ENCODE measurements at regions not wholly inside any gene's neighbourhood (a gene's known extent, or its start where the extent isn't known, plus 50 kb on each side); places are given as distances from the start of the nearest gene placed in this dataset.

DNA sequence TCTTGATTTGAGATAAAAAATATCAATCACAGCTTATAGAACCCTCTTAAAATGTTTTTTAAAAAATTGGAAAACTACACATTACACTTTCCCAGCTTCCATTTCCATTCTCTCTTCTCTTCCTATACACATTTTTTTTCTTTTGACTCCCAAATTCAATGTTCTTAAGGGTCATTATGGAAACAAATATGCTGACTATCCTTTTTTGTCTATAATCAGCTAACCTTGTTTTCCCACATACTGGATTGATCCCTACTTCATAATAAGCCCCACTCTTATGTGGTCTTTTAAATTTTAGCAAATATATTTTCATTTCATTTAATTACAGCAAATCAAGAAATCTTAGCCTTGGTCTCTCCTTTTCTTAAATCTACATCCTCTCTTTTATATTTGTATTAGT, 378.4 kb downstream of the MEI4 start:
- Histone ChIP-seq H3K27ac (ENCODE audit: low read depth, low read length, poor library complexity, severe bottlenecking) (no peak overlapping the region), H3K27me3 (replicated peaks; ENCODE audit: insufficient read depth, low read depth, low read length, poor library complexity) (no peaks in the 10 kb centered on the region), H3K36me3 (ENCODE audit: insufficient read depth, low read length, poor library complexity, severe bottlenecking) (no peaks in the 10 kb centered on the region), H3K4me1 (ENCODE audit: insufficient read depth, low read length, poor library complexity, severe bottlenecking) (no peaks in the 10 kb centered on the region), H3K4me3 (ENCODE audit: low read depth, low read length, poor library complexity, severe bottlenecking) (no peak overlapping the region), H3K9me3 (ENCODE audit: low read depth, low read length, poor library complexity, severe bottlenecking) (peaks cover 14% of the 10 kb centered on the region)
- ChIA-PET CTCF (no interaction called here), POLR2A (ENCODE audit: low non-redundant PET) (no interaction called here)
- intact Hi-C loops (cut with micrococcal nuclease; ENCODE audit: unreplicated experiment): no loop called here
- no TSS peak for BruUV-seq (replicated peaks)
- DNase-seq (ENCODE audit: low spot score): no peak
- TF ChIP-seq EZH2 (IDR thresholded peaks at IDR 0.05; ENCODE audit: borderline replicate concordance, low read depth, low read length, poor library complexity, severe bottlenecking) (no peak), CTCF (conservative IDR thresholded peaks at IDR 0.05; ENCODE audit: low read depth, low read length) (no peak)

GRCh38 chr6:78059171-78059570, 406.3 kb downstream of the MEI4 start:
- Histone ChIP-seq H3K27ac (ENCODE audit: low read depth, low read length, poor library complexity, severe bottlenecking) (no peak overlapping the region), H3K27me3 (replicated peaks; ENCODE audit: insufficient read depth, low read depth, low read length, poor library complexity) (no peaks in the 10 kb centered on the region), H3K9me3 (ENCODE audit: low read depth, low read length, poor library complexity, severe bottlenecking) (peaks cover 25% of the 10 kb centered on the region), H3K4me3 (ENCODE audit: low read depth, low read length, poor library complexity, severe bottlenecking) (no peak overlapping the region), H3K36me3 (ENCODE audit: insufficient read depth, low read length, poor library complexity, severe bottlenecking) (no peaks in the 10 kb centered on the region), H3K4me1 (ENCODE audit: insufficient read depth, low read length, poor library complexity, severe bottlenecking) (no peaks in the 10 kb centered on the region)
- no TSS peak for BruUV-seq (replicated peaks)
- POLR2A ChIA-PET (ENCODE audit: low non-redundant PET): interaction anchor here (0.6 kb wide), 1 partner anchor 551 kb away, joined by 3 read pairs; no protein-coding TSS in a partner anchor
- no peak for DNase-seq (ENCODE audit: low spot score)
- intact Hi-C loops (cut with micrococcal nuclease; ENCODE audit: unreplicated experiment): no loop called here
- CTCF ChIA-PET: no interaction called here
- TF ChIP-seq EZH2 (IDR thresholded peaks at IDR 0.05; ENCODE audit: borderline replicate concordance, low read depth, low read length, poor library complexity, severe bottlenecking) (no peak), CTCF (conservative IDR thresholded peaks at IDR 0.05; ENCODE audit: low read depth, low read length) (no peak)

DNA sequence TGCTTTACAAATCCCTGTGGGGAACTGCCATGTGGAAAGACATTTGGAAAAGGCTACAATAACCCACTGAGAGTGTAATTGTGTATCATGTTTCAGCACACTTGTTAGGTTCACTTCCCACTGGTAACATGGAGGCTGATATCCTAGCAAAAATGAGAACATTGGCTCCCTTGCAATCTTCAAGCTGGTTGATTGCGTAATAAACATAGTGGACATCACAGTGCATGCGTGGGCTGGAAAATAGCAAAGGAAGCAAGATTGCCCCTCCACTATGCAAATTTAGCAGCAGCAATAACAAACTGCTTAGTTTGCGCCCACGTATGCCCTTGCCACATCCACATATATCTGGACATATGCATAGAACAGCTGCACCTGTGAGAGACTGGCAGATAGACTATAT, 410.2 kb downstream of the MEI4 start:
- Histone ChIP-seq H3K27ac (ENCODE audit: low read depth, low read length, poor library complexity, severe bottlenecking) (no peak overlapping the region), H3K9me3 (ENCODE audit: low read depth, low read length, poor library complexity, severe bottlenecking) (peaks cover 37% of the 10 kb centered on the region), H3K27me3 (replicated peaks; ENCODE audit: insufficient read depth, low read depth, low read length, poor library complexity) (no peaks in the 10 kb centered on the region), H3K36me3 (ENCODE audit: insufficient read depth, low read length, poor library complexity, severe bottlenecking) (no peaks in the 10 kb centered on the region), H3K4me1 (ENCODE audit: insufficient read depth, low read length, poor library complexity, severe bottlenecking) (no peaks in the 10 kb centered on the region), H3K4me3 (ENCODE audit: low read depth, low read length, poor library complexity, severe bottlenecking) (no peak overlapping the region)
- no peak for TF ChIP-seq CTCF (conservative IDR thresholded peaks at IDR 0.05; ENCODE audit: low read depth, low read length)
- no peak for TF ChIP-seq EZH2 (IDR thresholded peaks at IDR 0.05; ENCODE audit: borderline replicate concordance, low read depth, low read length, poor library complexity, severe bottlenecking)
- CTCF ChIA-PET: no interaction called here
- no TSS peak for BruUV-seq (replicated peaks)
- no peak for DNase-seq (ENCODE audit: low spot score)
- POLR2A ChIA-PET (ENCODE audit: low non-redundant PET): no interaction called here
- intact Hi-C loops (cut with micrococcal nuclease; ENCODE audit: unreplicated experiment): no loop called here
